Epithelial cell of esophagus (primary cell): ENCODE measurements at regions not wholly inside any gene's neighbourhood (a gene's known extent, or its start where the extent isn't known, plus 50 kb on each side); places are given as distances from the start of the nearest gene placed in this dataset.

ENCODE experiments used
- DNase-seq: peaks from one replicate; pipeline ENCODE4 v3.0.0; 2010; ENCODE audit warnings: low read depth
- H3K4me3 ChIP-seq: 2 replicates; pipeline ENCODE4 v1.5.1; 2011; ENCODE audit warnings: mild to moderate bottlenecking, low read length, control low read depth
- CTCF ChIP-seq: IDR thresholded peaks from 2 replicates; pipeline ENCODE4 v1.5.1; 2011; ENCODE audit warnings: low read depth, mild to moderate bottlenecking, low read length, control low read depth, inconsistent platforms; ENCODE audit not compliant: insufficient read depth; ENCODE audit errors: missing control alignments

GRCh38 chr5:107776506-107776905 lies 105.8 kb upstream of the EFNA5 start:
- no peak overlapping the region for H3K4me3 ChIP-seq
- DNase-seq = no peak
- no peak for TF ChIP-seq CTCF

GRCh38 chr5:107774316-107774715 lies 103.6 kb upstream of the EFNA5 start:
- DNase-seq = no peak
- no peak overlapping the region for H3K4me3 ChIP-seq
- TF ChIP-seq CTCF = no peak

GRCh38 chr5:107773479-107773878 lies 102.7 kb upstream of the EFNA5 start:
- no peak for TF ChIP-seq CTCF
- H3K4me3 ChIP-seq = no peak overlapping the region
- DNase-seq = no peak

- DNase-seq = peak; percentile 53
- TF ChIP-seq CTCF = no peak
- H3K4me3 ChIP-seq = no peak overlapping the region
These were observed 101.9 kb upstream of the EFNA5 start for GRCh38 chr5:107772418-107773310.

GRCh38 chr5:107771926-107772325 lies 101.2 kb upstream of the EFNA5 start:
- no peak overlapping the region for H3K4me3 ChIP-seq
- no peak for DNase-seq
- no peak for TF ChIP-seq CTCF

- no peak overlapping the region for H3K4me3 ChIP-seq
- DNase-seq = no peak
- TF ChIP-seq CTCF = no peak
These were observed 99.3 kb upstream of the EFNA5 start for GRCh38 chr5:107770051-107770450.

GRCh38 chr5:107769519-107769918 lies 98.8 kb upstream of the EFNA5 start:
- no peak for DNase-seq
- no peak for TF ChIP-seq CTCF
- no peak overlapping the region for H3K4me3 ChIP-seq
